GM21423 (cell line): ENCODE measurements at regions not wholly inside any gene's neighbourhood (a gene's known extent, or its start where the extent isn't known, plus 50 kb on each side); places are given as distances from the start of the nearest gene placed in this dataset.
"Not testable (repeated sequence)": the region's sequence is repeated elsewhere in the genome, so short reads cannot be mapped to it uniquely, and the experiment has no call there.

Source experiments
- ATAC-seq: cut with Tn5 transposase; IDR thresholded peaks from one replicate; pipeline ENCODE4 v1.9.1; 2021; ENCODE audit warnings: mild to moderate bottlenecking, moderate library complexity; ENCODE audit not compliant: unreplicated experiment

GRCh38 chr3:102290241-102290640 lies 144.6 kb upstream of the ZPLD1 start:
- ATAC-seq: no peak

DNA sequence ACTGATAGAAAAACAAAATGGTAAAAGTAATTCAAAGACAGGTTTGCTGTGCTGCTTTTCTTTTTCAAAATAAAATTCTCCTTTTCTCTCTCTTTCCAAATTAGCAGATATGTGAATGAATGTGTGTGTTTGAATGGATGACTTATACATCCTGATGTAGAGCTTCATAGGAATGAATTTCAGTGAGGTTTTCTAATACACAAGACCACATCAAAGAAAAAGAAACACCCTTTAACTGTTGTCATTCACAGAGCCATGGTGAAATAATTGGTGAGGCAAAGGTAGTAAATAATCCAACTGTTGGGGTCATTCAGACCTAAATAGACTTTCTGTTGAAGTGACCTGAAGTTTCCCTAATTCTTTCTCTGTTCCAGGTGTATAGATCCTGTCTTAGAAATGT lies 139.1 kb upstream of the ZPLD1 start:
- no peak for ATAC-seq

DNA sequence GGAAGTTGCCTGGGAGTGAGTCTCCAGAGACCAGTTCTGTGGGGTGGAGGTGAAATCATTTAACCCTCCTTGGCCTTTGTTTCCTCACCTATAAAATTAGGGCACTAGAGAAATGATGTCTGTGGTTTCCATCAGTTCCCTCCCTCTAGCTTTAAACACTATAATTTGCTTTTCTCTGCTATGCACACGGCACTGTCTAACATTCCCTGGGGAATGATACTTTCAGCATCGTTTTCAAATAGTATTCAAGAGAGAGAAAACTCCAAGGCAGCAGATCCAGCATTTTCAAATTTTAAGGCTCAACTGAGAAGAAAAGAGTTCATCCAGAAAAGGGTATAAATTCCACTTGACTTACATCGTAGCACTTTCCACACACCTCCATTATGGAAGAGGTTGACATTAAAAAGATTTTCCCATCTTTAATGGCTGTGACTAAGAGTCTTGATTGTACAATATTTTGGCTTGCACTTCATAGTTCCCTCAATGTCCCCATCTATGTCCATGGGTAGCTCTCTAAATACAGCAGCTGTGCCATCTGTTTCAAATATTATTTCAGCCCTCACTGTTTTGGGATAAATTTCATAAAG lies 137.7 kb upstream of the ZPLD1 start:
- ATAC-seq: no peak

DNA sequence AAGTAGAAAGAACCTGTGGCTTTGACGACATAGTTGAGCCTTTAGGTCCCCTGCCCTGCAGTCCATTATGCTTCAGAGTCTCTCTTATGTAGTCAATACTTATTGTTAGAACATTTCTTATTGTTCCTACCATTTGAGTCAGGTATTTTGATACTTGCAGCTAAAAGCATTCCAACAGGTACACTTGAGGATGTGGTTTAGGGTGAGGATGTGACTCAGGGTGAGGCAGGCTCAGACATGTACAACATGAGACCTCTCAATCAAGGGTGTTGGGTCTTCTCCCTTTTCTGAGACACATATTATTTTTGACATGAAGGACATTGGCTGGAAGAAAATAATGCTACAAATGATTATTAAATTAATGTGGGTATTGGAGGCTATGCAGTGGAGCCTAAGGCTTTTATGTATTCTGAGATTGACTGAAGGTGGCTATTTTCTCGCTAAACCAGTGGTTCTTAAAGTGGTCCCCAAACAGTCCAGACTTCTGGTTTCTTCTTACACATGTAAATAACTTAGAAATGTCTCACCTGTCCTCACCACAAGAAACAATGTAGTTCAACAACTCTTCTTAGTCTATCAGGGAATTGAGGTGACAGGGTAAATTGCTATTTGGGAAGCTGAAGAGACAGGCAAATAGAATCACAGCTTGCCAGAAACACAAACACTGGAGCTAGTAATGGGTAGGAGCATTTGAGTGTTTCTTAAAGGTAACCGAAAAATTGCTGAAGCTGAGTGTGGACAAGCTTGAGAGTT lies 135.5 kb upstream of the ZPLD1 start:
- ATAC-seq: no peak

DNA sequence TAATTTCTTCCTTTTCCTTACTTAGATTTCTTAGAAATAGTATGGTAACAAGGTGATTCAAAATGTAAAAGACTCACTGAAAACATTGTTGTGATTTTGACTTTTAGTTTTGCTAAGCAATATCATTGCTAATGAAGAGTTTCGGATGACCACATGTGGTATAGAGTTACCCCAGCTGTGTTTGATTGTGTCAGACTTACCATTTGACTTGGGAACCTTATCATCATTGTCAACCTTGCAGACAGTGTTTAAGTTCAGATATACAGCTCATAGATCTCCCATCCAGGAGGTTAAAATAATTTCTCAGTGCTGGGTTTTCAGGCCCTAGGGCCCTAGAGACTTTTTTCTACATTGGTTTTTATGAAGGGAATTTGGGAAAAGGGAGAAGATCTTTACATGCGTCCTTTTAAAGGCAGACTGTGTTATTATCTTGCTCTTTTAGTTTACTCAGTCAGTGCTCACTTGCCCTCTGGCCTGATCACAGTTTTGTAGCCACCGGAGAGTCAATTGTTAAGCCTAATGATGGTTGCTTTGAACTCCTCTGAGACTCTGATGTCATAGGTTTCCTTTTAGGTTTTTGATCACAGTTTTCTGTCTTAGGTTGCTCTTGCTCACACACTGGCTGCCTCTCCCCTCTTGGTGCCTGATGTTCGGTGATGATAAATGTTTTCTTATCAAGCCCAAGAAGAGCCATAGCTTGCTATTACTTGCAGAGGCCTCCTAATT lies 133.5 kb upstream of the ZPLD1 start:
- no peak for ATAC-seq

GRCh38 chr3:102302020-102302419 lies 132.8 kb upstream of the ZPLD1 start:
- no peak for ATAC-seq

DNA sequence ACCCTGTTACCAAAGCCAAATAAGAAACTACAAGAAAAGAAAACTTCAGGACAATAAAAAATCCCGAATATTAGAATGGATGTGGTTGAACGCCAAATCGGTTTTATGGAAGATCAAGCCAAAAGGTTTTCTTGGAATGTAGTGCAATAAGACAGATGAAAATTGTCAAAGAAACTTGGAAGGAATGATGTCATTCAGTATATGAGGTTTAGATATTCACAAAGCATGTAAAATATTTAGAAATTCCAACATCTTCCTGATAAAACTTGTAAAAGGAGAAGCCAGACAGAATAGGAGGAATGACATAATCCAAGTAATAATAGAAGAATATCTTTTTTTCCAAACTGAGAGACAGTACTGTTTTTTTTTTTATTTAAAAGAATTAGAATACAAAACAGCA lies 130.3 kb upstream of the ZPLD1 start:
- no peak for ATAC-seq

- ATAC-seq: no peak
Measured at GRCh38 chr3:102307442-102307841, 127.4 kb upstream of the ZPLD1 start.

DNA sequence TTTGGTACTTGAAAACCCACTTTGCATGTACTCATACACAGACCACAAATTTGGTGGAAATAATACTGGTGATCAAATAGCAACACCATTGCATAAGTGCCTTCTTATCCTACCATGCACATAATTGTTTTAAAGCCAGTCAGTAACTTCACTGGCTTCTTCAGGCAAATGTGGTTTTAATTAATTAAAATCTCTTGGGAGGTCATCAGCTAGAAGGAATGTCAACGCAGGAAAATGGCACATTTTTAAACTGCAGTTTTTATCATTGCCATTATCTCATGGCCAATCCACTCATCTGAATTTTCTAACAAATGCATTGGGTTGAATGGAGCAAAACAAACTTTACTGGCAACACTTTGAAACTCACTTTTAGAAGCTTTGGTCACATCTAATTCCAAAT lies 105.7 kb upstream of the ZPLD1 start:
- no peak for ATAC-seq

DNA sequence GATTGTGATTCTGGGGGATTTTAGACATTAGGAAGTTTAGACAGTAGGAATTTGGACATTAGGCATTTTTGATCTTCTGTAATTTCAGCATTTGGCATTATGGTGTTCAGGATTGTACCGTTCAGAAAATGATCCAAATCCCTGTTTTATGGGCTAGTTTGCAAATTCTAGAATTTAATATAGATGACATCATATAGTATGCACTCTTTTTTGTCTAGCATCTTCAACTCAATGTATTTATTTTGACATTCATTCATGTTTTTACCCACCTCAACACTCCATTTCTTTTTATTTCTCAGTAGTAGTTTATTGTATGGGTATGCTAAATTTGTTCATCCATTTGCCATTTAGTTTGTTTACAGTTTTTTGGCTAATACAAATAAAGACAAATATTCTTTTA lies 105.3 kb upstream of the ZPLD1 start:
- no peak for ATAC-seq

- no peak for ATAC-seq
Measured at GRCh38 chr3:102332205-102332604, 102.6 kb upstream of the ZPLD1 start.

- no peak for ATAC-seq
Measured at GRCh38 chr3:102332934-102333333, 101.9 kb upstream of the ZPLD1 start.

- no peak for ATAC-seq
Measured at GRCh38 chr3:102336130-102336529, 98.7 kb upstream of the ZPLD1 start.

DNA sequence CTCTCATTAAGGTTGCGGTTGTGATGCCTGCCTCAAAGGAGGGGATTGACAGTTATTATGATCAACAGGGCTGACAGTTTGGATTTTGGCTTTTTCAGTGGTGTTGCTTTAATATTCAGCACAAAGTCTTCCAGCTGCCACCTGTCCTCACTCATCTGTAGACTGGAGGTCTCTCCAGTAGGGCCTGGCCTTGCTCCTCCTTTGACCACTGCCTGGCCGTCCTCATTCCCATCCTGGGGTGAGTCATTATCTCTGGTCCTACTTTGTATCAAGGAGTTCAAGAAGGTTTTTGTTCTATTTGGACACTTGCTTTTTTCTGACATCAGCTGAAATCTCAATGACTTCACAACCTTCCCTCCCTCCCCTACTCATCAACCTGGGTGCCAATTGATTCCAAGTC lies 95.1 kb upstream of the ZPLD1 start:
- no peak for ATAC-seq

DNA sequence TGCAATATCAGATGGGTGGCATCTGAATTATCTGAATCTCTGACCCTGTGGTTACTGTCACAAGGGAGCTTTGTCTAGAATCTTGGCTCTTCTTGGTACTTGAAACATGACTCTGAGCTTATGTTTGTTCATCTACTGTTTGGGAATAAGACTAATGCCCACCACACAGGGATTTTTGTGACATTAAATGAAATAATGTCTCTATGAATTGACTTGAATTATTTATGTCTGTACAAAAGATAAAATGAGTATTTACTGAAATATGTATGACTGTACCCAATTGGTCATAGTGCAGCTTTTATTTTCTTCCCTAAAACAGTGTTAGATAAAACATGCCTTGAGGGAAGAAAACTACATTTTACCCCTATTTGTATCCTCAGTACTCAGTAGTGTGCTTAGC lies 87.9 kb upstream of the ZPLD1 start:
- no peak for ATAC-seq

DNA sequence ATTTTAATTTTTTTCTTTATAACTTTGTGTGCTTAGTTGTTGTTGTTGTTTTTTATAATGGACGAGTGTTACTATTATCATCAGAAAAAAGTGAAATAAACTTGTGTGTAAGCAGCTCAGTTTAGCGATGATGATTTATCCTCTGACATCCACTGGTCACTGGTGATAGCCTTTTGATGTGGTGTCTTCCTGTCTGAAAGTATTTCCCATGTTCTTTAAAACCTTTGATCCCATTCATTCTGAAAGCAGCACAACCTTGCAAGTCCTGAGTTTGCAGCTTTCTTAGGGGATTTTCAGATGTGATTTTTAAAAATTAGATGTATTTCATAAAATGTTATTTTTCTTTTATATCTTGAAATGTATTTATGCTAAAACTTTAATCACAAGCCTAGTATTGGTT lies 85.9 kb upstream of the ZPLD1 start:
- no peak for ATAC-seq

- no peak for ATAC-seq
Measured at GRCh38 chr3:102353148-102353547, 81.7 kb upstream of the ZPLD1 start.

- ATAC-seq: no peak
Measured at GRCh38 chr3:102353805-102354204, 81.0 kb upstream of the ZPLD1 start.

GRCh38 chr3:102354818-102355515 lies 79.8 kb upstream of the ZPLD1 start:
- no peak for ATAC-seq

DNA sequence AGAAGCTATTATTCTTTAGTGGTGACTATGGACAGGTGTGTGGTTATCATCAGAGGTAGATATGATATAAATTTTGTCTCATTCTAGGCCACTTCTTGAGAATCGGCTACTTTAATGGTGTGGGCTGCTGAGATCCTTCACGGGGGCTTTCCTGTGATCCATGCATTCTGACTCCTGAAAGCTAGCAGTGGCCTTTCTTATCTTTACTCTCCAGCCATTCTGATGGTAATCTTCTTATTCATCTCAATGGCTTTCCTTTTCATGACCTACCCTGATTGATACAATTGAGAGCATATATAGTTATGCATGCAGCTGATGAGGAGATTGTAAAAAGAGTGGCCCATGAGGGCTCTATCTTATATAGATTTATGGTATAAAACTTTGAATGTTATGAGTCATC lies 78.3 kb upstream of the ZPLD1 start:
- no peak for ATAC-seq

DNA sequence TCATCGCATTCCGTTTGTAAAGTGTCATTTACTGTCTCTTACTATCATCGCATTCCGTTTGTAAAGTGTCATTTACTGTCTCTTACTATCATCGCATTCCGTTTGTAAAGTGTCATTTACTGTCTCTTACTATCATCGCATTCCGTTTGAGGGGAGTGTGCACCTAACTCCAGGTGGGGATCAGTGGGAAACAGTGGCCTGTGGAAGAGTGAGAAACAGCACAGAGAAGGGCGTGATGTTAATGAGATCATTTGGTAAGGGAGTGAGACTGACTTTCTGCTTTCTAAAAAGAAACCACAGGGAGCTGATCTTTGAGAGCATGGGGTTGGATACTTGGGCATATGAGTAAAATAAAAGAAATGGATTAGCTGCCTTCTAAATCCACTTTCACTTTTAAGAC lies 77.5 kb upstream of the ZPLD1 start:
- ATAC-seq: not testable (repeated sequence)
